ENCODE measurements at regions not wholly inside any gene's neighbourhood (a gene's known extent, or its start where the extent isn't known, plus 50 kb on each side); places are given as distances from the start of the nearest gene placed in this dataset.
A peak's percentile ranks its signal among the peaks of the same experiment; 100 is the strongest.

DNA sequence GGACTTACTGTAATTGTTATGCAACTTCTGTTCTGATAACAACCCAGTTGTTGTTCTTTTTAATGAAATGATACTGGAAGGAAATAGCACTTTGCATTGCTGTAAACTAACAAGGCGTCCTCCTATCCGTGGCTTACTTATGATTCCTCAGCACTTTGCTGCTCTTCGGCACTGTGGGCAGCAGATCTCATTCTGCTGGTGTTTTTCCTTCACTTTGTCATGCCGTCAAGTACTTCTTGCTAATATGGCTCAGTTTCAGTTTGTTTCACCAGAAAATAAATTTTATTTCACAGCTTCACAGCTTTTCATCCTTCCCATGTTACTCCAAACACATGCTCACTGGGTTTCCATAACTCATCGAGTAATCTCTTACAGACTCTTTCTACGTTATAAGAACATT, 289.3 kb downstream of the MEIS1 start:
- Histone ChIP-seq H3K9ac (ENCODE audit: low read length) (no peak overlapping the region), H3K4me1 (ENCODE audit: insufficient read depth, low read length) (peaks cover 1% of the 10 kb centered on the region), H3K9me3 (ENCODE audit: low read length) (no peaks in the 10 kb centered on the region), H3K36me3 (ENCODE audit: insufficient read depth, low read length) (peaks cover 7% of the 10 kb centered on the region), H3K27me3 (ENCODE audit: control insufficient read depth in 1 of 2, insufficient read depth in 2 of 2, low read length in 2 of 2) (no peaks in the 10 kb centered on the region), H3K4me3 (ENCODE audit: low read depth in 1 of 2, low read length in 2 of 2) (no peak overlapping the region), H3K27ac (ENCODE audit: low read depth, low read length) (no peak overlapping the region)

DNA sequence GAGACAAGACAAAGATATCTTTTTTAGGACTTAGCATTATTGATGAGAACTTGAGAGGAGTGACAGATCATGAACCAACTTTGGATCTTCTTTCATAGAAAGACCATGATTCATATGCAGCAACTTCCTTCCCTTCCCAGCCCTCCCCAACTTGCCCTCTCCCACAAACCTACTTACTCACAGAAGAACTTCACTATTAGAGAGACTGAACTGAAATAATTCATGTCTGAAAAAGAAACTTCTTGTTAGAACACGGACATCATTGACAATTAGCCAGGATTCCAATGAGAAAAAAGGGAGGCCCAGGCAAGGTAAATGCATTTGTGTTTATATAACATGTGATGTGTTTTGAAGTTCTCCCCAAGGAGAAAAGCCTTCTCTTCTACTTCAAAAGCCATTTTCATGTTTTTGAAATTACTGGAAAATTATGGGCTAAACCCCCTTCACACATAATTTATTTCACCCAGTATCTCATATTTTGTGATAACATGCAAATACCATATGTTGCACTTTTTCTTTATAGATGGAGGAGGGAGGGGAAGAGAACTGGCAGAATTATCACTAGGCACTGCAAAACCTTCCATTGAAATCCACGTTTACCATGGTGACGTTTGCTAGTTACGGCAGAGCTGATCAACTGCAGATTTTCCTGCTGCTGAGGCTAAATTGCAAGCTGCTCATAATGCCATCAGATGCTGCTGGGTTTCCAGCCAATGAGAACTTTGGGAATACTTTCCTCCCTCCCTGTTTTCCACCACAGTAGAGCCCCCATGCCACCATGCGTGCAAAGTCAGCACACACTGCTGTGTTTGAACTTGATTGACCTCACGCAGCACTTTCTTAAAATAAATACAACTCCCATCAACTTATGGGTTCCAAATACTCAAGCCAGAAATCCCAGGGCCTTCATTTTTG, 294.7 kb downstream of the MEIS1 start:
- Histone ChIP-seq H3K27ac (ENCODE audit: low read depth, low read length) (no peak overlapping the region), H3K36me3 (ENCODE audit: insufficient read depth, low read length) (no peaks in the 10 kb centered on the region), H3K4me1 (ENCODE audit: insufficient read depth, low read length) (peaks cover 29% of the 10 kb centered on the region), H3K4me3 (ENCODE audit: low read depth in 1 of 2, low read length in 2 of 2) (no peak overlapping the region), H3K9ac (ENCODE audit: low read length) (no peak overlapping the region), H3K27me3 (ENCODE audit: control insufficient read depth in 1 of 2, insufficient read depth in 2 of 2, low read length in 2 of 2) (no peaks in the 10 kb centered on the region), H3K9me3 (ENCODE audit: low read length) (no peaks in the 10 kb centered on the region)

DNA sequence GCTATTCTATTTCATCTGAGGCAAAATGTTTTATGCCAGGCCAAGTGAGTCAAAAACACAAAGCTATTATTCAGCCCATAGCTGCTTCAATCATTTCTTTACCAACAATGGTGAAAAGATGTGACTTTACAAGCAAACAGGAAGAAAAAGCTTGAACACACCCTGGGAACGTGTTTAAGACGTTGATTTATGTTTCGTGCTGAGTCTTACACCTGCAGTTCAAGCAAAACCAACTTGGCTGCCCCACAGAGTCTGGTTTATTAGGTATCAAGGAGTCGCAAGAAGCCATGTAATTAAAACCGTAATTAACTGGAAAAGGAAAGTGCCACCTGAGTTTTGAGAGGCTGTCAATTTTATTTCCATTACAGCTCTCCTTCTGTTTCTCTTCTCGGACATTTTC, 295.5 kb downstream of the MEIS1 start:
- Histone ChIP-seq H3K9ac (ENCODE audit: low read length) (no peak overlapping the region), H3K4me3 (ENCODE audit: low read depth in 1 of 2, low read length in 2 of 2) (no peak overlapping the region), H3K27ac (ENCODE audit: low read depth, low read length) (peak overlapping the region; percentile 28), H3K4me1 (ENCODE audit: insufficient read depth, low read length) (peaks cover 31% of the 10 kb centered on the region), H3K27me3 (ENCODE audit: control insufficient read depth in 1 of 2, insufficient read depth in 2 of 2, low read length in 2 of 2) (no peaks in the 10 kb centered on the region), H3K9me3 (ENCODE audit: low read length) (no peaks in the 10 kb centered on the region), H3K36me3 (ENCODE audit: insufficient read depth, low read length) (no peaks in the 10 kb centered on the region)

DNA sequence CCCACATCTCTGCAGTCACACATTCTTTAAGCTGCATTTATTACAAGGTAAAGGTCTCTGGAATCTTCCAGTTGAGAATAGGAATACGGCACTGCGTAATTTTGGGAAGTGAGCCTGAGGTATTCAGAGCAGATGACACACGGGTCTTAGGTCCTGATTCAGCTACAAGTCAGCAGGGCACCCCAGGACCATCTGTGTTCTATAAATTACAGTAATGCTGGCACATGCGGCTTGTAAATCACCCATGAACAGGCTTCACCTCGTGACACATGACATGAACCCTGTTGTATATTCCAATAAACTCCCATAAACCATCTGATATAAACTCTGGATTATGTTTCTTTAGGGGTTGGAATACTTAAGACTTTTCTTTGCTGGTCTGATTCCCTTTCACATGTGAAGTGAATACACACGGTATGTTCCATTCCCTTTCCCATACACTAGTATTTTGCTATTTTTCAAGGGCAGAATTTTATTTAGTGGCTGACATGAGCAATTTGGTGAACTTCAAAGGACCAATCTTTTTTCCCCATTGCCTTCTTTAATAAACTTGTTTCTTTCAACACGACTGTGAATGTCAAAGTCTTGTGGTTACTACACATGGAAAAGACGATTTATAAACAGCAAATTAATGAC, 298.6 kb downstream of the MEIS1 start:
- H3K9ac ChIP-seq (ENCODE audit: low read length) = no peak overlapping the region
- H3K4me1 ChIP-seq (ENCODE audit: insufficient read depth, low read length) = peaks cover 31% of the 10 kb centered on the region
- H3K9me3 ChIP-seq (ENCODE audit: low read length) = no peaks in the 10 kb centered on the region
- H3K27ac ChIP-seq (ENCODE audit: low read depth, low read length) = peak overlapping the region; percentile 62
- no peak overlapping the region for H3K4me3 ChIP-seq (ENCODE audit: low read depth in 1 of 2, low read length in 2 of 2)
- H3K36me3 ChIP-seq (ENCODE audit: insufficient read depth, low read length) = no peaks in the 10 kb centered on the region
- H3K27me3 ChIP-seq (ENCODE audit: control insufficient read depth in 1 of 2, insufficient read depth in 2 of 2, low read length in 2 of 2) = no peaks in the 10 kb centered on the region

DNA sequence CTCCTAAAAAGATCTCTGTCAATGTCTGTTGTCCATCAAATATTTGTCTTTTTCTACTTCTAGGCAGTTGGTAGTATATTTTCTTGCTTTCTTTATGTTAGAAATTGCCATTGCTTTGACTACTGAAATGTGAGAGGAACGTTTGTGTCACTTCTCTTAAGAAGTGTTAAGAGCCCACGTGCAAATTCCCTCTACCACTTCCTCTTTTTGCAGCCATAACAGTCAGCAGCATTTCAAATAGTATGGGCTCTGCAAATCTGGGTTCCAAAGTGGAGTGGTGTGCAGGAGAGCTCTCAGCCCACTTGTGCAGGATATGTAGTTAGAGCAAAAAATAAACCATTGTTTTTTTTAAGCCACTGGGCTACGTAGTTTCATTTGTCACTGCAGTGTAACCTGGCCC, 314.0 kb downstream of the MEIS1 start:
- Histone ChIP-seq H3K9me3 (ENCODE audit: low read length) (no peaks in the 10 kb centered on the region), H3K27ac (ENCODE audit: low read depth, low read length) (peak overlapping the region; percentile 64), H3K4me3 (ENCODE audit: low read depth in 1 of 2, low read length in 2 of 2) (no peak overlapping the region), H3K9ac (ENCODE audit: low read length) (no peak overlapping the region), H3K36me3 (ENCODE audit: insufficient read depth, low read length) (no peaks in the 10 kb centered on the region), H3K4me1 (ENCODE audit: insufficient read depth, low read length) (peaks cover 46% of the 10 kb centered on the region), H3K27me3 (ENCODE audit: control insufficient read depth in 1 of 2, insufficient read depth in 2 of 2, low read length in 2 of 2) (no peaks in the 10 kb centered on the region)

DNA sequence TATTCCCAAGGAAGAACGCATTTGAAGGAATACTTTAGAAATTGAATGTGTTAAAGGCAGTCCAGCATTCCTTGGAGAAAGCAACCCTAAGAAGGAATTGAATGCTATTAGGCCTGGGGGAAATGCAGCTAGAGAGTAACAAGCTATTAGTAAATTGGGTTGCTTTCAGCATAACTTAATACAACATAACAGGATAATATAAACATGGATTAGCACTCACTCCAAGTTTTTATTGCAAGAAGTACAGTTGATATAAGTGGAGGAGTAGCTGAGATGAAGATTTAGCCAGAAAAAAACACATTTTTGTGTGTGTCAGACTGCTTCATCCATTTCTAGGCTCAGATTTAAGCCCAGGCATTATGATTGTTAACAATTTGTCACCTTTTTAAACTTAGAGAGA, 314.6 kb downstream of the MEIS1 start:
- H3K9ac ChIP-seq (ENCODE audit: low read length) = no peak overlapping the region
- H3K27ac ChIP-seq (ENCODE audit: low read depth, low read length) = peak overlapping the region; percentile 64
- no peaks in the 10 kb centered on the region for H3K36me3 ChIP-seq (ENCODE audit: insufficient read depth, low read length)
- H3K4me3 ChIP-seq (ENCODE audit: low read depth in 1 of 2, low read length in 2 of 2) = no peak overlapping the region
- no peaks in the 10 kb centered on the region for H3K9me3 ChIP-seq (ENCODE audit: low read length)
- no peaks in the 10 kb centered on the region for H3K27me3 ChIP-seq (ENCODE audit: control insufficient read depth in 1 of 2, insufficient read depth in 2 of 2, low read length in 2 of 2)
- peaks cover 47% of the 10 kb centered on the region for H3K4me1 ChIP-seq (ENCODE audit: insufficient read depth, low read length)

DNA sequence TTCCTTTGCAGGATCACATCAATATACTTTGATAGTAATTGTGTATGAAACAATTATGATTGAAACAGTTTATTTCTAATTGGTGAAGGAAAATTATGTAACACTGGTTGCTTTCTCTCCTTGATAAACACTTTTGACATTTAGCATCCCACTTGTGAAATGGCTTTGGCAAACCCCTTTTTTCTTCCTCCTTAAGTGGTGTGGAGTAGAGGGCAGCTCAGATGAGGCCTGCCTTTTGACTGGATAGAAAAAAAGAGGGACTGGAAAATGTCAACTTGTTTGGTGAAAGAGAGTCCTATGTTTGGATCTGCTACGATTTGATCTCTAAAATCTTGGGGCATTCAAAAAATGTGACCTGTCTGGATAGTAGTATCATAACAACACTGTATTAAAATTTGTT, 318.3 kb downstream of the MEIS1 start:
- H3K9ac ChIP-seq (ENCODE audit: low read length) = no peak overlapping the region
- H3K4me3 ChIP-seq (ENCODE audit: low read depth in 1 of 2, low read length in 2 of 2) = no peak overlapping the region
- H3K27me3 ChIP-seq (ENCODE audit: control insufficient read depth in 1 of 2, insufficient read depth in 2 of 2, low read length in 2 of 2) = no peaks in the 10 kb centered on the region
- no peaks in the 10 kb centered on the region for H3K36me3 ChIP-seq (ENCODE audit: insufficient read depth, low read length)
- H3K4me1 ChIP-seq (ENCODE audit: insufficient read depth, low read length) = peaks cover 62% of the 10 kb centered on the region
- H3K9me3 ChIP-seq (ENCODE audit: low read length) = no peaks in the 10 kb centered on the region
- peak overlapping the region; percentile 72 for H3K27ac ChIP-seq (ENCODE audit: low read depth, low read length)

DNA sequence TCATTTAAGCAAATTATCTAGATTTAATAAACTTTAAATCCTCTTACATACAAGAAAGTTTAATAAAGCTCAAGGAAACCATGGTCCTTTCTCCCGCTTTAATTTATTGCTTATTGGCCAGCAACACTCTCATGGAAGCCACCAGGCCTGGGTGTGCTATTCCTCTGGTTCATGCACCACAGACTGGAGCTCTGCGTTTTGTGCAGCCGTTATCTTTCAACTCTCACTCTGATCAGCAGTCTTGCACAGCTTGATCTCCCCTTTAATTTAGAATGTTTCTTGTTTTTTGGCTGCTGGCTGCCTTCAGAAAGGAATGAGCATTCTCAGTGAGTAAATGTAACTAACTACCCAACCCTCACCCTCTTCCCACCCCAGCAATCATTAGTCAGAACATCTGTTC, 318.7 kb downstream of the MEIS1 start:
- Histone ChIP-seq H3K27me3 (ENCODE audit: control insufficient read depth in 1 of 2, insufficient read depth in 2 of 2, low read length in 2 of 2) (no peaks in the 10 kb centered on the region), H3K4me1 (ENCODE audit: insufficient read depth, low read length) (peaks cover 62% of the 10 kb centered on the region), H3K27ac (ENCODE audit: low read depth, low read length) (peak overlapping the region; percentile 72), H3K9me3 (ENCODE audit: low read length) (no peaks in the 10 kb centered on the region), H3K4me3 (ENCODE audit: low read depth in 1 of 2, low read length in 2 of 2) (peak overlapping the region in 1 of 2 donors; percentile 0), H3K9ac (ENCODE audit: low read length) (no peak overlapping the region), H3K36me3 (ENCODE audit: insufficient read depth, low read length) (no peaks in the 10 kb centered on the region)

DNA sequence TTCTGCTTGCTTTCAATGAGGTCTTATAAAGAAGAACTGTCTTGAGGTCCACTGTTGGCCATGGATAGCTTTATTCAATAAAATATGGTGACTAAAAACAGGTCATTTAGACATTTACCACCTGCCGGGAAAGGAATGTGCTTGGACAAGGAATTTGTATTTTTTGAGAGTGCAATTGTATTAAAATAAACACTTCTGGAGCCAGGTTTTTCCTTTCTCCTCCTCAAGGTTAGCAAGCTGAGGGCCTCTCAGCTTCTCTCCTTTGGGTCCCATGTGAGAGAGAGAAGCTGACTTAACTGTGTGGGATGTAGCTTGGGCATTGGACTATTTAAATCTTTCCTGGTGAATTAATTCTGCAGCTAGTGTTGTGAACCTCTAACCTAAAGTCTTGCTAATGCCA, 321.0 kb downstream of the MEIS1 start:
- peak overlapping the region in 1 of 2 donors; percentile 8 for H3K4me3 ChIP-seq (ENCODE audit: low read depth in 1 of 2, low read length in 2 of 2)
- no peak overlapping the region for H3K9ac ChIP-seq (ENCODE audit: low read length)
- H3K4me1 ChIP-seq (ENCODE audit: insufficient read depth, low read length) = peaks cover 45% of the 10 kb centered on the region
- no peak overlapping the region for H3K27ac ChIP-seq (ENCODE audit: low read depth, low read length)
- no peaks in the 10 kb centered on the region for H3K27me3 ChIP-seq (ENCODE audit: control insufficient read depth in 1 of 2, insufficient read depth in 2 of 2, low read length in 2 of 2)
- H3K9me3 ChIP-seq (ENCODE audit: low read length) = no peaks in the 10 kb centered on the region
- no peaks in the 10 kb centered on the region for H3K36me3 ChIP-seq (ENCODE audit: insufficient read depth, low read length)

DNA sequence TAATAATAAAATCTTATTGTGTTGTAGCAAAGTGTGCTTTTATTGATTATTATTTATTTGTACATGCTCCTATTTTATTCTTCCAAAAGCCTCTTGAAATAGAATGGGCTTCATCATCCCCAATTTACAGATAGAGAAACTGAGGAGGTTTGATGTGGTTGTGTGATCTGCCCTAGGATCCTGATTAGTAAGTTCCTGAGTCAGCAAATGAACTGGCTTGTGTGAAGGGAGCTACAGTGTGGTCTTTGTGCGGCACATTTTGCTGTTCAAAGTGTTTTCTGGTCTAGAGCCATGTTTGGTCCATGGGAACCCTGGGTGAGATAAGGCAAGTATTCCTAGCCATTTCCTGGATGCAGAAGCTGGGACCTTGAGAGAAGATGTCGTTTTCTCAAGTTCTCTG, 326.9 kb downstream of the MEIS1 start:
- Histone ChIP-seq H3K36me3 (ENCODE audit: insufficient read depth, low read length) (no peaks in the 10 kb centered on the region), H3K4me3 (ENCODE audit: low read depth in 1 of 2, low read length in 2 of 2) (no peak overlapping the region), H3K27ac (ENCODE audit: low read depth, low read length) (no peak overlapping the region), H3K9ac (ENCODE audit: low read length) (no peak overlapping the region), H3K9me3 (ENCODE audit: low read length) (no peaks in the 10 kb centered on the region), H3K4me1 (ENCODE audit: insufficient read depth, low read length) (peaks cover under 1% of the 10 kb centered on the region), H3K27me3 (ENCODE audit: control insufficient read depth in 1 of 2, insufficient read depth in 2 of 2, low read length in 2 of 2) (no peaks in the 10 kb centered on the region)

DNA sequence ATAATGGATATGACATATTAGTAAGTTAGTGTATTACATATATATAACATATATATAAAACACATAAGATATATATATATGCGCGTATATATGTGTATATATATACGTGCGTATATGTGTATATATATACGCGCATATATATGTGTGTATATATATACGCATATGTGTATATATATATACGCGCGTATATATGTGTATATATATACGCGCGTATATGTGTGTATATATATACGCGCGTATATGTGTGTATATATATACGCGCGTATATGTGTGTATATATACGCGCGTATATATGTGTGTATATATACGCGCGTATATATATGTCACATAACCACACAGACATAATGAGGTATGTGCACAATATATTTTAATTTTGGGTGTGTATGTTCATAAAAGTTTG, 327.8 kb downstream of the MEIS1 start:
- no peaks in the 10 kb centered on the region for H3K27me3 ChIP-seq (ENCODE audit: control insufficient read depth in 1 of 2, insufficient read depth in 2 of 2, low read length in 2 of 2)
- H3K9ac ChIP-seq (ENCODE audit: low read length) = no peak overlapping the region

More for the DNA sequence above, 327.8 kb downstream of the MEIS1 start:
- Histone ChIP-seq H3K4me3 (ENCODE audit: low read depth in 1 of 2, low read length in 2 of 2) (no peak overlapping the region), H3K27ac (ENCODE audit: low read depth, low read length) (no peak overlapping the region), H3K36me3 (ENCODE audit: insufficient read depth, low read length) (no peaks in the 10 kb centered on the region), H3K9me3 (ENCODE audit: low read length) (no peaks in the 10 kb centered on the region), H3K4me1 (ENCODE audit: insufficient read depth, low read length) (no peaks in the 10 kb centered on the region)
